NB4 (cell line): ENCODE measurements at regions not wholly inside any gene's neighbourhood (a gene's known extent, or its start where the extent isn't known, plus 50 kb on each side); places are given as distances from the start of the nearest gene placed in this dataset.

ENCODE experiments used
- DNase-seq: peaks from one replicate; pipeline ENCODE4 v3.0.0; 2010; ENCODE audit warnings: low read depth
- H3K4me3 ChIP-seq: one replicate; pipeline ENCODE4 v1.5.1; 2011; ENCODE audit warnings: mild to moderate bottlenecking, low read depth, low read length, moderate library complexity
- MYC ChIP-seq: IDR thresholded peaks from 2 replicates; pipeline ENCODE4 v1.6.1; 2011; ENCODE audit warnings: low read depth, low read length
- POLR2A ChIP-seq: IDR thresholded peaks from 2 replicates; pipeline ENCODE4 v1.6.1; 2011; ENCODE audit warnings: mild to moderate bottlenecking; ENCODE audit not compliant: insufficient read length; ENCODE audit errors: extremely low read depth
- TF ChIP-seq, protein P1 (sequence below): IDR thresholded peaks from 2 replicates; pipeline ENCODE4 v1.6.1; 2011; ENCODE audit warnings: low read depth, low read length
- TF ChIP-seq, protein P2 (sequence below): IDR thresholded peaks from one replicate; pipeline ENCODE4 v1.5.1; 2012; ENCODE audit warnings: low read depth, low read length

DNA sequence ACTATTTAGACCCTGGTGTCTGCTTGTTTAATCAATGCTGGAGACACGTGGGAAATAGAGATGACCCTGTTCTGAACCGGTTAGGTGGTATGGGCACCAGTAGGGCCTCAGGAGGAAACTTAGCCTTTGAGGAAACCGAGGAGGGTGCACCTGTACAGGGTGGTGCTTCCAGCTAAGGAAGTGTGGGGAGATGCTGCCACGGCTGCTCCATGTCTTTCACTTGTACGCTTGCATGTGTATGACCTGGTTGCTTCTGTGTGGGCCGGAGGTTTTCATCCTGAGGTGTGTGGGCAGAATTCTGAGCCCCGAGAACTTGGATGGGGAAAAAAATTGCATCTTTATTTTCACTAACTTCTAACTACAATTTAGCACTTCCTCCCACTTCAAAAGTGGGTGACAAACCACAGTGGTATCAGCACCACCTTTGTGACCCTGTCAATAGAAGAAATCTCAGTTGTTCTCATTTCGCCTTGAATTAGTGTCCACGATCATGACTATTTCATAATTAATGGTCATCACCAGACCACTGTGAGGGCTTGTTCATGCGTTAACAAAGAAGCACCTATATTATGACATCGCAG lies 99.8 kb upstream of the SPATA31C2 start:
- DNase-seq = no peak
- TF ChIP-seq MYC (no peak), POLR2A (no peak)
- TF ChIP-seq, protein P1, sequence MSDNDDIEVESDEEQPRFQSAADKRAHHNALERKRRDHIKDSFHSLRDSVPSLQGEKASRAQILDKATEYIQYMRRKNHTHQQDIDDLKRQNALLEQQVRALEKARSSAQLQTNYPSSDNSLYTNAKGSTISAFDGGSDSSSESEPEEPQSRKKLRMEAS = no peak
- TF ChIP-seq, protein P2, sequence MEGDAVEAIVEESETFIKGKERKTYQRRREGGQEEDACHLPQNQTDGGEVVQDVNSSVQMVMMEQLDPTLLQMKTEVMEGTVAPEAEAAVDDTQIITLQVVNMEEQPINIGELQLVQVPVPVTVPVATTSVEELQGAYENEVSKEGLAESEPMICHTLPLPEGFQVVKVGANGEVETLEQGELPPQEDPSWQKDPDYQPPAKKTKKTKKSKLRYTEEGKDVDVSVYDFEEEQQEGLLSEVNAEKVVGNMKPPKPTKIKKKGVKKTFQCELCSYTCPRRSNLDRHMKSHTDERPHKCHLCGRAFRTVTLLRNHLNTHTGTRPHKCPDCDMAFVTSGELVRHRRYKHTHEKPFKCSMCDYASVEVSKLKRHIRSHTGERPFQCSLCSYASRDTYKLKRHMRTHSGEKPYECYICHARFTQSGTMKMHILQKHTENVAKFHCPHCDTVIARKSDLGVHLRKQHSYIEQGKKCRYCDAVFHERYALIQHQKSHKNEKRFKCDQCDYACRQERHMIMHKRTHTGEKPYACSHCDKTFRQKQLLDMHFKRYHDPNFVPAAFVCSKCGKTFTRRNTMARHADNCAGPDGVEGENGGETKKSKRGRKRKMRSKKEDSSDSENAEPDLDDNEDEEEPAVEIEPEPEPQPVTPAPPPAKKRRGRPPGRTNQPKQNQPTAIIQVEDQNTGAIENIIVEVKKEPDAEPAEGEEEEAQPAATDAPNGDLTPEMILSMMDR = no peak
- no peak overlapping the region for H3K4me3 ChIP-seq

DNA sequence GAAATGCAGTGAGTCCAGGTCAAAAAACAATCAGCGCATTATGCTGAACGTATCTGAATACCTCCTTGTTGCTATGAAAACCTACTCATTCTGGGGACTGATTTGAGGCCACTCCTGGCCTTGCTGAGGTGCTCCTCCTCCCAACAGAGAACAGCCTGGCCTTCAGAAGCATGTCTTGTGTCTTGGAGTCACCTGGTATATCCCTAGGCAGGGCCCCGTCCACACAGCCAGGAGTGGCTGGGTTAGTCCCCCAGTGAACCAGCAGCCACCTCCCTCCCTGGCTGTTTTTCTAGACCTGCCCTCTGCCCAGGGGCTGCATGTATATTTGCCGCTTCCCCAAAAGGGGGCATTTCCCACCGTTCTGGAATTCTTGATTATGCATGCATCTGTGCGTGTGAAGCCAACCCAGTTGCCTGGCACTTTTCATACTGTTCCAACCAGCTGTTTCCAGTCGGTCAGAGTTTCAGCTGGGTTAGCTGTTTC lies 99.2 kb upstream of the SPATA31C2 start:
- no peak for TF ChIP-seq POLR2A
- TF ChIP-seq, protein P2 = no peak
- TF ChIP-seq, protein P1 = no peak
- no peak for DNase-seq
- H3K4me3 ChIP-seq = no peak overlapping the region

DNA sequence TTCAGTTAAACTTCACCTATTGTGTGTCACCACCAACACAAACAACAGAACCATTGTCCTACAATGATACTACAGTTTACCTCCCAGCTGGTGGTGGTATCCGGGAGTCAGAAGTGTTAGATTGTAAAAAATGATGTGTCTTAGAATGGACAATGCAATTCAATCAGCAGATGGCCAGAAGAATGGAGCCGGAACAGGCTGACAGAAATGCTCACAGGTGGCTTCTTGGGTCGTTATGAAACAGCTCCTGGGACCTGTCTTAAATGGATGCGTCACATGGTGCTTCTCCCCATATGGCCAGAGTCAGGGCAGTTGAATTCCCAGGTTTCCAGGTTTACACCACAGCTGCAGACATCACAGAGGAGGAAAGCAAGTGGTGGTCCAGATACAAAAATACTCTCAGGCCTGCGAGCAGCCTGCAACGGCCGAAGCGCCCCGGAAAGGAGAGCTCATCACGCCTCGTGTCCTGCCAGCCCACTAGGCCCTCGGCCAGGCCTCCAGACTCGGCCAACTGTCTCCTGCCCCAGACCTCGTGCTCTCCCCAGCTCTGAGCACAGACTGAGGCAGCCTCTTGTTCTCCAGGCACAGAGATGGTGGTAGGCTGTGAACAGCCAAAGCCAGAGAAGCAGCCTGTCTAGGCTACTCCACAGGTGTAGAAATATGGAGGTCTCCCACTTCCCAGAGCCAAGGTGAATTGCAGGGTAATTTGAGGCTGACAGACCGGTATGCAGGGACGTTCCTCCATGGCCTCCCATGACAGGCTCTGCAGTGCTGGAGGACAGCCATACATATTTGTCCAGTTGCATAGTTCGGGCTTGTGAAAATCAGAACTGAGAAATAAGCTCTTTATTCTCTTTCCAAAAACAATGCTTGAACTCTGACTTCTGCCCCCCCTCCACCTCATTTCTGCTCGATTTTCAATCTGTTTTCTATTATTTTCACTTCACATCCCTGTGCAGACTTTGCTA lies 98.5 kb upstream of the SPATA31C2 start:
- H3K4me3 ChIP-seq = no peak overlapping the region
- no peak for DNase-seq
- TF ChIP-seq POLR2A (no peak), MYC (no peak)
- TF ChIP-seq, protein P2 = no peak
- TF ChIP-seq, protein P1 = no peak

DNA sequence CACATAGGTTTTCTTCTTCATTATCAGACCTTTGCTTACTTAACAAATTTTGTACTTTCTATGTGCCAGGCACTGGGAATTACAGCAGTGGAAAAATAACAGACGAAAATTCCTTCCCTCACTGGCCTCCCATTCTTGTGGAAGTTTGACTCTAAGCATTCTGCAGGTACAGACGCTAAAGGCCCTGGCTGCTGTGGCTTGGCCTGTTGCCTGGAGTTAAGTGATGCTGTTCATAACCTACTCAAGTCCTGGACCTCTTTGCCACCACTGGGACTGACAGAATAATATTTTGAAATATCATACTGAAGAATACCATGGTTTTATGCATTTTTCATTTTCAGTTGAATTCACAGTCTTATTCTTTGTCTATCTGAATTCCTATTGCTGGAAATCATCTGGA lies 97.3 kb upstream of the SPATA31C2 start:
- no peak overlapping the region for H3K4me3 ChIP-seq
- no peak for DNase-seq
- TF ChIP-seq MYC (no peak), POLR2A (no peak)
- TF ChIP-seq, protein P2 = no peak
- TF ChIP-seq, protein P1 = no peak

DNA sequence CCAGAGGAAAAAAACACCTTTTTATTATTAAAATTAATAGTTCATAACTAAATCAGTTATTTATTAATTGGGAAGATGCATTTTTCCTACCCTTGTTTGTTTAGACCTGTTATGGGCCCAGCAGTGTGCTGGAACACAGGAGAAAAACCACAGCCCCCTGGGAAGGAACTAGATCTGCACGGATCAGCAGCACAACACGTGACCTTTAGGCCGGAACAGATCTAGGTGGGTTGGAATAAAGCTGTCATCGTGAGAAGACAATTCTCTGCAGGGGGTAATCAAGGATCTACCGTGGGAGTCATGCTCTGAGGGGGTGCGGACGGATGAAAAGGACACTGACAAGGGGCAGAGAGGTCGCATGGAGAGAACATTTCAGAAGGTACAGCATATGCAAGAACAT lies 95.8 kb upstream of the SPATA31C2 start:
- H3K4me3 ChIP-seq = no peak overlapping the region
- no peak for DNase-seq
- TF ChIP-seq MYC (no peak), POLR2A (no peak)
- TF ChIP-seq, protein P1 = no peak
- TF ChIP-seq, protein P2 = no peak
